SJCRH30 (cell line): ENCODE measurements at regions not wholly inside any gene's neighbourhood (a gene's known extent, or its start where the extent isn't known, plus 50 kb on each side); places are given as distances from the start of the nearest gene placed in this dataset.
A peak's percentile ranks its signal among the peaks of the same experiment; 100 is the strongest.

Experiments
- DNase-seq, 2 experiments: peaks; one replicate each; pipeline ENCODE4 v3.0.0-alpha.2; 2015 to 2020
- H3K27ac ChIP-seq: fragments of 250-450 bp; sonication (Bioruptor Pico); 2 replicates; pipeline ENCODE4 v1.5.1; 2020; ENCODE audit warnings: mild to moderate bottlenecking, moderate library complexity
- H3K27me3 ChIP-seq: fragments of 250-450 bp; sonication (Bioruptor Pico); 2 replicates; pipeline ENCODE4 v1.5.1; 2020; ENCODE audit warnings: mild to moderate bottlenecking, moderate library complexity
- H3K36me3 ChIP-seq: fragments of 250-450 bp; sonication (Bioruptor Pico); 2 replicates; pipeline ENCODE4 v1.5.1; 2020; ENCODE audit warnings: mild to moderate bottlenecking, moderate library complexity
- H3K4me1 ChIP-seq: fragments of 250-450 bp; sonication (Bioruptor Pico); 2 replicates; pipeline ENCODE4 v1.5.1; 2020; ENCODE audit warnings: mild to moderate bottlenecking, moderate library complexity
- H3K4me3 ChIP-seq: fragments of 250-450 bp; sonication (Bioruptor Pico); 2 replicates; pipeline ENCODE4 v1.5.1; 2020; ENCODE audit warnings: mild to moderate bottlenecking, moderate library complexity
- H3K9me3 ChIP-seq: fragments of 250-450 bp; sonication (Bioruptor Pico); replicated peaks from 2 replicates; pipeline ENCODE4 v1.5.1; 2020; ENCODE audit warnings: mild to moderate bottlenecking, moderate library complexity

DNA sequence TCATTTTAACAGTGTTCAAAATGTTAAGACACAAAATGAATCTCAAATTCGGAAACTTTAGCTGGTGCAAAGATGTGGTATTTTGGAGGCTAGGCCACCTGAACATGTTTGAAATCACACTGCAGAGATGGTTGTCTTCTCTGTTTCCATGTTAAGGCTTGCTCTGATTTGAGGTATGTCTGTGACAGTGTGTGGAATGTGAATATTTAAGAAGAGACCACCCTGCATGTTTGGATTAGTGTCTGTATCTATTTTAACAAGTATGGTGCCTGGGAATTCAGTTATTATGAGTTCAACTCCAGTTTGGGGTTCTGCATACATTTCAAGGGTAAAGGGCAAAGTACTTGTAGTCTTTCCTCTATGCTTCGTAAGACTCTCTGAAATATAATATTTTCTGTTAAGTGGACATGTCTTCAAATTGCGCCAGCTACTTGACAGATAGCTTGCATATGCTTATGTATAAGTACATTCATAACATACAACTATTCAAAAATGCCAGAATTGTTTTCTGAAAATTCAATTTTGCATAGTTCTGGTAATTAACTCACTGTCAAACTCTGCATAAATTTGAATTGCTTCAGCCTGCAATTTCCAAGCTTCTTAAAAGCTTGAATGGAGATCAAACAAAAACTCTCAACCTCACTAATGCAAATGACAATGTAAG, 424.0 kb downstream of the ADAMTS20 start:
- Histone ChIP-seq H3K9me3 (no peaks in the 10 kb centered on the region), H3K27ac (no peak overlapping the region), H3K27me3 (no peaks in the 10 kb centered on the region), H3K4me3 (no peak overlapping the region), H3K36me3 (no peaks in the 10 kb centered on the region), H3K4me1 (no peaks in the 10 kb centered on the region)
- no peak for DNase-seq

DNA sequence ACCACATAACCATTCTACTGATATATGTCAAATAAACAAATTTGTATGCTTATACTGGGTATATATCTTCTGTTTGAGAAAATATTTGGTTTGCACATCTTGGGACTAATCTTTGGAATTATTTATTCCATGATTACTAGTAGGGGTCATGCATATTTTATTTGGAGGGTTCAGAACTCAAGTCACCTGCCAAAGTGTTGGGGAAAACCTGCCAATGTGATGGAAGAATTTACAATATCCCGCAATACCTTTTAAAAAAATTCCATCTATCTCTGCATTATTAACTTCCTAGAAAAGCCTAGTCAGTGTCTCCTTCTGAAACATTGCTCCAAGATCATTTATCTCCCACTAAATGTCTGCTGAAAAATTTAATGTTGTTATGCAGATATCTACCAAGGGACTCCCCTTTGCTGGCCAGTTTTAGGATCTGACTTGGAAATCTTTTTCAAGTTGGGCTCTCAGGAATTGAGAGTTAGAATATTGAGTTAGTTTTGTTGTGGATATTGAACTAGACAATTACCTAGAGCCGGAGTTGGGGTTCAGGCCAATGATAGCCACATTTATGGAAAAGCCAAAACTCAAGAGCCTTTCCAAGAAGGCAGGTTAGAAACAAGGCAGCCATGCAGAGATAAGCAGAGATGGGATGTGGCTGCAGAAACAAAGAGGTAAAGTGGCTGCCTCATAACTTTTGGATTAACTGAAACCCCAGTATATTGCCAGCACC, 425.2 kb downstream of the ADAMTS20 start:
- Histone ChIP-seq H3K27me3 (no peaks in the 10 kb centered on the region), H3K4me1 (no peaks in the 10 kb centered on the region), H3K4me3 (no peak overlapping the region), H3K27ac (no peak overlapping the region), H3K36me3 (no peaks in the 10 kb centered on the region), H3K9me3 (no peaks in the 10 kb centered on the region)
- DNase-seq: no peak

DNA sequence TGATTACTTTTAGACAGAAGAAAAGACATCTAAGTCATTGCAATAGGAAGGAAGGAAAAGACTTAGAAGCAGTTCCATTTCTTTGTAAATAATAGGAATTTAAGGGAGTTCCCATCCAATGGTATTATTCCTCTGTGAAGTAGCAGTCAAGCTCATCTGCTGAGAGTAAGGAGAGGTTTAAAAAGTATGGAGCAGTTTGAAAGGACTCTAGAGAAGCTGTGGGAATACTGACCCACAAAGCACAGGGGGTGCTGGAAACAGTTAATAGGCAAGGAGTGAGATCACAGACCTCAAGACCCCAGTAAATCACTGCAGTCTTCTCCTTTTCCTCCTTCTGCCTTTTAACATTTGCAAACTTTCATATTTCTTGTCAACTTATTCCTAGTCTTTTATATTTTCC, 428.5 kb downstream of the ADAMTS20 start:
- no peak overlapping the region for H3K27ac ChIP-seq
- H3K36me3 ChIP-seq: no peaks in the 10 kb centered on the region
- no peaks in the 10 kb centered on the region for H3K9me3 ChIP-seq
- no peak overlapping the region for H3K4me3 ChIP-seq
- no peak for DNase-seq
- no peaks in the 10 kb centered on the region for H3K27me3 ChIP-seq
- H3K4me1 ChIP-seq: no peaks in the 10 kb centered on the region

DNA sequence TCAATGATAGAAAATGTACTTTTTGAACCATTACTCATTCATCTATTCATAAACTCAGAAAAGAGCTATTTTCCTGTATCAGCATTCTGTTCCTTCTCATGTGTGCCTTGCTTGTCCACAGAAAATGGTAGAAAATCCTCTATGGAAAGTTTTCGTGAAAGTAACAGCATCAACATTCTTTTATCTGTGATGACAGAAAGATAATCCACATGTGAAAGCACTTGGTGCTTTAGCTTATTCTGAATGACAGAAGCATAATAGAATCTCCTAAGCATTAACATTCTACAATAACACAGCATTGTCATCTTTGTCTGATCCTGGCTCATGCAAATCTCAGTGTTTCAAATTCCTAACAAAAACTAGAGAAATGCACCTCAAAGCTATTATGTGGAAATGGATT, 431.9 kb downstream of the ADAMTS20 start:
- H3K27me3 ChIP-seq: no peaks in the 10 kb centered on the region
- no peaks in the 10 kb centered on the region for H3K4me1 ChIP-seq
- H3K9me3 ChIP-seq: no peaks in the 10 kb centered on the region
- no peaks in the 10 kb centered on the region for H3K36me3 ChIP-seq
- H3K27ac ChIP-seq: no peak overlapping the region
- H3K4me3 ChIP-seq: no peak overlapping the region
- no peak for DNase-seq

DNA sequence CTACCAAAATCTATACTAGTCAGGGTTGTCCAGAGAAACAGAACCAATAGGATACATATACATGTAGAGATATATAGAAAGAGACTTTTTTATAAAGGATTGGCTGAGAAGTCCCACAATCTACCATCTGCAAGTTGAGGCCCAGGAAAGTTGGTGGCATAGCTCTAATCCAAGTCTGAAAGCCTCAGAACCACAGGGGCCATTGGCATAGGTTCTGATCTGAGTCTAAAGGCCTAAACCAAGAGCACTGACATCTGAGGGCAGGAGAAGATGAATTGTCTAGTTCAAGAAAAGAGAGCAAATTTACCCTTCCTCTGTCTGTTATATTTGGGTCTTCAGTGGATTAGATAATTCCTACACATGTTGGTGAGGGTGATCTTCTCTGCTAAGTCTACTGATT, 433.1 kb downstream of the ADAMTS20 start:
- DNase-seq: no peak
- Histone ChIP-seq H3K4me1 (no peaks in the 10 kb centered on the region), H3K9me3 (no peaks in the 10 kb centered on the region), H3K27me3 (no peaks in the 10 kb centered on the region), H3K27ac (no peak overlapping the region), H3K36me3 (no peaks in the 10 kb centered on the region), H3K4me3 (no peak overlapping the region)

DNA sequence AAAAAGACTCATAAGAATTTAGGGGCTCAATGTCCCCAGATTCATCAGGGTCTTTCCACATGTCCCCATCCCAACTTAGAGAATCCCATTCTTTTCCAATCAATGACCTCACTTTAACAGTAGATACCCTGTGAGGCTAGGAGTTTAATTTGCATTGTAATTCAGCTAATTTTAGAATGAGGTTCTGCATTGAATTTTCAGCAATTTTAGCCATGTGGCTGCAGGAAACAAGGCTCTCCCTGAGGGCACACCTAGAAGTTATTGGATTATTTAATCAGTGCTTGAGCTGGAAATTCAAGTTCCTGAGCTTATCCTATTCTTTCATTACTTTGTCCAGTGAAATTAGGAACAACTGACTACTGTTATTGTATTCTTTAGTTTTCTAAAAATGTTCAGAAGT, 433.8 kb downstream of the ADAMTS20 start:
- H3K27me3 ChIP-seq: no peaks in the 10 kb centered on the region
- H3K4me3 ChIP-seq: no peak overlapping the region
- DNase-seq: no peak
- H3K27ac ChIP-seq: no peak overlapping the region
- H3K4me1 ChIP-seq: no peaks in the 10 kb centered on the region
- no peaks in the 10 kb centered on the region for H3K9me3 ChIP-seq
- no peaks in the 10 kb centered on the region for H3K36me3 ChIP-seq

DNA sequence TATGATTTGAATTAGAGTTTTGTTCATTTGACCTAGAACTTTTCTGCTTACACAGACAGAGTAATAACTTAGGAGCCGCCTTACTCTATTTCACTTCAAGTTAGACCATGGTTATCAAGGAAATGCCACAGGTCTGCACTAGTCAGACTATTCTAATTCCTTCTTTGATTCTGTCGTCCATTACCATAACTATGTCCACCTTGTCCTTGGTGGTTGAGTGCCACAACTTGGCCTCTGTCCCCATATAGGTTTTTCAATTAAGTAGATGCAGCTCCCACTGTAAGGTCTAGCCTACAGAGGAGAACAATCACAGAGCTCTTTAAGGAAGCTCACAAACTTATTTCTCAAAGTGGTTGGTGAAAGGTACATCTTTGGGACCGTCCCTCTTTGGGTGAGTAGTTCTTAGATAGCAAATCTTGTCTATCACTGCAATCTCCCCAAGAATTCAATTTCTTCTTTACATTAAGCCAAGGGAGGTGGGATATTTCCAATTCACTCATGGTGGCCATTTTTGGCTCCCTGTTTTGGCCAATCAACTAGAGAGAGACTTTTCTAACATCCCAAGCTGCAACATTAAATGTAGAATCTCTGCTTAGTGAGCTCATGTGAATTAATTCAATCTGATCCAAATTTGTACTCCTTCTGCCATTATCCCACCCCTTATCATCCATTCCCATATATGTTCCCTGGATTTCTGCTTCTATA, 434.6 kb downstream of the ADAMTS20 start:
- Histone ChIP-seq H3K9me3 (no peaks in the 10 kb centered on the region), H3K4me1 (no peaks in the 10 kb centered on the region), H3K36me3 (no peaks in the 10 kb centered on the region), H3K4me3 (no peak overlapping the region), H3K27me3 (no peaks in the 10 kb centered on the region), H3K27ac (no peak overlapping the region)
- no peak for DNase-seq

DNA sequence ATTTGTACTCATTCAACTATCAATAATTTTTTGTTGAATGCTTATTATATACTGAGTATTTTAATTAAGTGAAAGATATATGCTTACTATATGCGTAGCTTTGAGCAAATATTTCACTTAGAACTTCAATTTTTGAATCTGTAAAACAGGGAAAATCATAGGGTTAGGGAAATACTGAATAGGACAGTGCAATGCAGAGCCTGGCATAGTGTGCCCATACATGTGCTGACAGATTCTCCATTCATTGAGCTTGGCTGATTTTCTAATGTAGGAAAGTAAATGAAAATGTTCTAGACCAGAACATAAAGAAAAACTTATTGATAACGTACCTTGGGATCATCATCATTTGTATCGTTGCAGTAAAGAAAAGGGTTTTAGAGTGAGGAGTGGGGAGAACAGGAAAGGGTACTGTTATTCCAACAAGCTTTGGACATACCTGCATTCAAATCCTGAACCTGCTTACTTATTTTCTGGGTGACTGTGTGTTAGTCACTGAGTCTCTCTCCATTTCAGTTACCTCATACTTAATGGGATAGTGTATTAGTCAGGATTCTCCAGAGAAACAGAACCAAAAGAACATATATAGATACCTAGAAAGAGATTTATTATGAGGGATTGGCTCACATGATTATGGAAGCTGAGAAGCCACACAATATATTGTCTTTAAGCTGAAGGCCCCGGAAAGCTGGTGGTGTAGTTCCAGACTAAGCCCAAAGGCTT, 436.4 kb downstream of the ADAMTS20 start:
- H3K4me3 ChIP-seq: no peak overlapping the region
- H3K9me3 ChIP-seq: no peaks in the 10 kb centered on the region
- DNase-seq: no peak
- H3K4me1 ChIP-seq: no peaks in the 10 kb centered on the region
- no peaks in the 10 kb centered on the region for H3K27me3 ChIP-seq
- H3K36me3 ChIP-seq: no peaks in the 10 kb centered on the region
- H3K27ac ChIP-seq: no peak overlapping the region

DNA sequence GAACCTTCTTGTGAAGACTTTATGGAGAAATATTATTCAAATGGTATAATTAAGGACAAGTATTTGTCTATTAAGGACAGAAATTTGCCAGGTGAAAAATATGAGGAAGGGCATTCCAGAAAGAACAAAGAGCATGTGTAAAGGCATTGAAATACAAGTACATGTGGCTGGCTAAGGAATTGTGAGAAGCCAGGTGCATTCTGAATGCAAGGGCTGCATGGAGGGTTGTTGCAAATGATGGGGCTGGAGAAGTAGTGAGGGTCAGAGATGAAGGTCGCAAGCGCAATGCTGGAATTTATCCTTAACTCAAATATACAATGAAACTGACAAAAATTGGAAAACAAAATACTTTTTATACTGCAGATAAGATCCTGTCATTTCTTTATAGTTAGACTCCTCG, 437.7 kb downstream of the ADAMTS20 start:
- Histone ChIP-seq H3K4me3 (no peak overlapping the region), H3K27ac (no peak overlapping the region), H3K27me3 (no peaks in the 10 kb centered on the region), H3K36me3 (no peaks in the 10 kb centered on the region), H3K4me1 (no peaks in the 10 kb centered on the region), H3K9me3 (no peaks in the 10 kb centered on the region)
- no peak for DNase-seq

DNA sequence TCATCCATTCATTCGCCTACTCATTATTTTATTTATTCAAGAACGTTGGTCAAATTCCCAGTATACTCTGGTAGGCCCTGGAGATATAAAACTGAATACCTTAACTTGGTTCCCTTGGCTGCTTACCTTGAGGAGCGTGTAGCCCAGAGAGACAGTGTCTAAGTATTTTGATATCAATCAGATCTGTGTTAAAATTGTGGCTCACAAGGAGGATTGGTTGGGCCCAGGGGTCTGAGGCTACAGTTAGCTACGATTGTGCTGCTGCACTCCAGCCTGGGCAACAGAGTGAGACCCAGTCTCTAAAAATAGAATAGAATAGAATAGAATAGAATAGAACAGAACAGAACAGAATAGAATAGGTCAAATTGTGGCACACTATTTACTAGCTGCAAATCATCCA, 438.4 kb downstream of the ADAMTS20 start:
- H3K4me3 ChIP-seq: no peak overlapping the region
- H3K27me3 ChIP-seq: no peaks in the 10 kb centered on the region
- DNase-seq: no peak
- H3K9me3 ChIP-seq: no peaks in the 10 kb centered on the region
- no peaks in the 10 kb centered on the region for H3K36me3 ChIP-seq
- H3K4me1 ChIP-seq: no peaks in the 10 kb centered on the region
- no peak overlapping the region for H3K27ac ChIP-seq

DNA sequence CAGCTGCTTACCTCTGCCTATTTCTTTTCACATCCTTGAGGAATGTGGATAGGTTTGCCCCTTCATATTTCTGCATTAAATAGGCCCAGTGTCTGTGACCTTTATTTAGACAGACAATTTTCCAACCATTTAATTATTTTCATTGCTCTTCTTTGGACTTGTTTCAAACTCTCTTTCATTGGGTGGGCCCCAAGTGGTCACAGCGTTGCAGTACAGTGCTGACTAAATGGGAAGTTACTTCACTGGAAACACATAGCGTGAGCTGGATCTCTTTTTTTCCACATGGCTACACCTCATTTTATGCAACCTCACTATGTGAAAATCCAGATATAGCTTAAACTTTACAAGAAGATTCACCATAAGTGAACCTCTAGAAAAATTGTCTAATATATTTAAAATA, 438.9 kb downstream of the ADAMTS20 start:
- Histone ChIP-seq H3K27me3 (no peaks in the 10 kb centered on the region), H3K4me1 (no peaks in the 10 kb centered on the region), H3K27ac (no peak overlapping the region), H3K9me3 (no peaks in the 10 kb centered on the region), H3K36me3 (no peaks in the 10 kb centered on the region), H3K4me3 (no peak overlapping the region)
- no peak for DNase-seq

DNA sequence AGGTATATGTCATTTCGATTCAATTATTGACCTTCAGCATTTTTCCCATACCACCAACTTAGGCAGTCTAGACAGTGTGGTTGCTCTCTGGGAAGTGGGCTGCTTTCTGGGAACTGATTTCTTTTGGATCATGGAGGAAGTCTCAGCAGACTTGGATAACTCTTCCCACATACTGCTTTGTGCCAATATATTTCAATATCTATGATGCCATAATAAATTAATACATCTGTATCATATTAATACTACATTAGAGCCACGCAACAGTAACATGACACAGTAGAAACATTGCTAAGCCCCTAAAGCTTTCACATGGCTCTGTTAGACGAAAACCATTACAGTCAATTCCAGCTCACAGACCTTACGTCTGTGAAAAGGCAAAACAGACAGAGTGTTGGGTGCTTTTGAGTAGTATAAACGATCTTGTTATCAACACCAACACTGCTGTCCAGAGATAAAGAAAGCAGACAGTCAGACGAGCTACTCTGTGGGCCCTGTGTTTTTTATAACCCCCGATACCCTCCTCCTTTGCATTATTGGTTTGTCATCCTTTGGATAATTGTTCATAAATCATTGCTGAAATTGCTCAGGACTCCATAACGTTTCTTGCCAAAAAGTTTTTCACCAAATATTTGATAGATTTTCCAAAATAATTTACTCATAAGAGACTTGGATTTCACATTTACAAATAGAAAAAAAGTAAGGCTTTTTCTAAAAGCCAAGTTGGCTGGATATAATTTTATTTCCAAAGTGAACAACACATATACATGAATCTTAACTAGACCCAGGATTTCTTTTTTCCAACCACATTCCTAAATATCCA, 439.7 kb downstream of the ADAMTS20 start:
- Histone ChIP-seq H3K4me1 (no peaks in the 10 kb centered on the region), H3K4me3 (no peak overlapping the region), H3K27ac (no peak overlapping the region), H3K36me3 (no peaks in the 10 kb centered on the region), H3K27me3 (no peaks in the 10 kb centered on the region), H3K9me3 (no peaks in the 10 kb centered on the region)
- DNase-seq: no peak

DNA sequence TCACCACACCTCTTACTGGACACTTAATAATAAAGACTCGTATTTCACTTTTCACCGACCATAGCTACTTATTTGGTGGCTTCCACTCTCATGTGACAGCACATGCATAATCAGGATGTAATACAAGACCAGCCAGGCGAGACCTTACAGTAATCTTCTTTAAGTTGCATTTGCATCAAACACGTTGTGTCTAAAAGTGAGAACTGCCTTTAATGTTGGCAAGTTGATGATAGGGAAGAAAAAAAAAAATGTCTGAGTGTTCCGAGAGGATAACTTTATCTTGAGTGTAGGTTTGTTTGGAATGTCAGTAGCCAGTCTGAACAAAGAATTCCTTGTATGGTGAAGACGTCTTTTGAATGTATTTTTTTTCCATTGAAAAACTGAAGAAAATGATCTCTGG, 440.4 kb downstream of the ADAMTS20 start:
- H3K4me1 ChIP-seq: no peaks in the 10 kb centered on the region
- no peaks in the 10 kb centered on the region for H3K9me3 ChIP-seq
- DNase-seq: peak in 1 of 2 experiments; percentile 9
- H3K36me3 ChIP-seq: no peaks in the 10 kb centered on the region
- no peak overlapping the region for H3K27ac ChIP-seq
- H3K27me3 ChIP-seq: no peaks in the 10 kb centered on the region
- H3K4me3 ChIP-seq: no peak overlapping the region

DNA sequence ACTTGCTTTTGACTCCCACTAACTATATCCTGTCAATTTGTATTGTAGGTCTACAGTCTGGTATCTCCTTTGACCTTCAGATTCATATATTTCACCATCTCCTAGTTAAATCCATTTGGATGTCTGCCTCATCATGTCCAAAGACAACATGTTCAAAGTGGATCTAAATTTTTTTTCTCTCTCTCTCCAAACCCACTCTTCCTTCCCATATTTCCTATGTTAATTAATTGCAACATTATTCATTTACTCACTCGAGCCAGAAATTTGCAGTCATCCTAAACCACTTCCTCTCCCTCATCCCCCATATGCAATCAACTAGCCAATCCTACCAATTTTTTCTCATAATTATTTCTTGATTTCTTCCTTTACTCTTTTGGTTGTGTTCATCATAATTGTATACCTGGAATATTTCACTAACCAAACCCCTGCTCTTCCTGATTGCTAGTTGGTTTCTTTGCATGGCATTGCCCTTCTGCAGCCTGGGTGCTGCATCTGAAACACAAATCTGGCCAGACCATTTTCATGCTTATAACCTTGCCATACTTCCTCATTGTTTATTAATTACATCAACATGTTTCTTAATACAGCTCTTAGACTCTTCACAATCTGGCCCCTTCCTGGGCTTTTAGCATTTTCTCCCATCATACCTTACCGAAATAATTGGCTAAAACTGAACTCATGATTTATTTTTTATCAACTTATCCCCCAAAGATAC, 442.2 kb downstream of the ADAMTS20 start:
- Histone ChIP-seq H3K36me3 (no peaks in the 10 kb centered on the region), H3K4me3 (no peak overlapping the region), H3K4me1 (no peaks in the 10 kb centered on the region), H3K27ac (no peak overlapping the region), H3K27me3 (no peaks in the 10 kb centered on the region), H3K9me3 (no peaks in the 10 kb centered on the region)
- DNase-seq: no peak
